Transverse colon (tissue), 4 donors: ENCODE measurements at regions not wholly inside any gene's neighbourhood (a gene's known extent, or its start where the extent isn't known, plus 50 kb on each side); places are given as distances from the start of the nearest gene placed in this dataset.

Source experiments
- DNase-seq: peaks from one replicate; pipeline ENCODE4 v3.0.0-alpha.2; 2019
- H3K27ac ChIP-seq, 4 donors: fragments of 200-600 bp; sonication (generic); 2 replicates each; pipeline ENCODE4 v1.5.1; 2016 to 2018; ENCODE audit warnings: inconsistent platforms in 4 of 4
- H3K27me3 ChIP-seq: fragments of 200-600 bp; sonication (generic); 2 replicates; pipeline ENCODE4 v1.5.1; 2017; ENCODE audit warnings: inconsistent platforms
- H3K36me3 ChIP-seq, 4 donors: fragments of 200-600 bp; sonication (generic); 2 replicates each; pipeline ENCODE4 v1.5.1; 2017 to 2019; ENCODE audit warnings: inconsistent platforms in 4 of 4
- H3K4me1 ChIP-seq, 4 donors: fragments of 200-600 bp; sonication (generic); 2 replicates each; pipeline ENCODE4 v1.5.1; 2017 to 2020; ENCODE audit warnings: inconsistent platforms in 4 of 4
- H3K4me3 ChIP-seq, 4 donors: fragments of 200-600 bp; sonication (generic); 1 replicate in 1 of 4; 2 replicates in 3 of 4; pipeline versions ENCODE4 v1.5.1 to v1.6.1; 2017 to 2019; ENCODE audit warnings: inconsistent platforms in 4 of 4
- H3K9me3 ChIP-seq, 2 donors: fragments of 200-600 bp; sonication (generic); 2 replicates each; pipeline ENCODE4 v1.5.1; 2017 to 2019; ENCODE audit warnings: inconsistent platforms in 2 of 2
- CTCF ChIP-seq, 5 experiments: fragments of 200-600 bp in 3 of 5; fragments of 450-650 bp in 2 of 5; sonication (generic) in 3 of 5; IDR thresholded peaks; 1 replicate in 2 of 5; 2 replicates in 3 of 5; pipeline ENCODE4 v1.5.1; 2016 to 2017; ENCODE audit warnings: antibody characterized with exemption in 5 of 5, inconsistent platforms in 3 of 5, mild to moderate bottlenecking in 2 of 5, moderate library complexity in 1 of 5
- EP300 ChIP-seq: sonication (generic); formaldehyde crosslinking; IDR thresholded peaks from one replicate; pipeline ENCODE4 v1.6.1; 2017; ENCODE audit warnings: antibody characterized with exemption, low read depth
- POLR2A ChIP-seq: fragments of 450-650 bp; IDR thresholded peaks from one replicate; pipeline ENCODE4 v1.6.1; 2016; ENCODE audit warnings: antibody characterized with exemption, mild to moderate bottlenecking, moderate library complexity
- POLR2AphosphoS5 ChIP-seq, 3 donors: sonication (generic); formaldehyde crosslinking; IDR thresholded peaks; one replicate each; pipeline ENCODE4 v1.6.1; 2016; ENCODE audit warnings: antibody characterized with exemption in 3 of 3
- WGBS, 2 donors: methylation state at CpG; one replicate each; pipeline ENCODE4 v1.1.5; 2018; ENCODE audit warnings: low coverage in 1 of 2; 5-methylcytosine and 5-hydroxymethylcytosine counted together
- in situ Hi-C, 4 donors: fragments of 200-750 bp; cut with MboI; loops; one replicate each; pipeline versions ENCODE4 v1.15.0 to v1.15.1; 2017; ENCODE audit warnings: low sequenced_read_pairs in 3 of 4, low pct_ligation_motif_present in 1 of 4, low pct_unique_long_range_greater_than_20kb in 1 of 4
- intact Hi-C: fragments of 100-400 bp; cut with DNase I; formaldehyde crosslinking; loops from one replicate; pipeline ENCODE4 v1.15.1; 2023; ENCODE audit warnings: low total_unique reads

- H3K36me3 ChIP-seq, result no peaks in the 10 kb centered on the region
- H3K9me3 ChIP-seq, result no peaks in the 10 kb centered on the region
- DNase-seq, result no peak
- in situ Hi-C loops, result no loop called here
- H3K4me1 ChIP-seq, result no peaks in the 10 kb centered on the region
- intact Hi-C loops, result no loop called here
- H3K27ac ChIP-seq, result no peak overlapping the region
- WGBS, 2 donors, result 82 to 83% methylated on average over 4 to 5 of the region's 5 CpGs
- H3K4me3 ChIP-seq, result no peak overlapping the region
- no peaks in the 10 kb centered on the region for H3K27me3 ChIP-seq
- TF ChIP-seq POLR2AphosphoS5 (IDR thresholded peaks at IDR 0.05) (no peak), POLR2A (no peak), CTCF (IDR thresholded peaks at IDR 0.05) (no peak), EP300 (no peak)
These were observed 236.3 kb upstream of the IGFBP3 start for GRCh38 chr7:46157404-46157803.

GRCh38 chr7:46156853-46157252 lies 235.8 kb upstream of the IGFBP3 start:
- Histone ChIP-seq H3K27ac (no peak overlapping the region), H3K36me3 (no peaks in the 10 kb centered on the region), H3K4me3 (no peak overlapping the region), H3K27me3 (no peaks in the 10 kb centered on the region), H3K9me3 (no peaks in the 10 kb centered on the region), H3K4me1 (no peaks in the 10 kb centered on the region)
- TF ChIP-seq CTCF (IDR thresholded peaks at IDR 0.05) (no peak), EP300 (no peak), POLR2AphosphoS5 (IDR thresholded peaks at IDR 0.05) (no peak), POLR2A (no peak)
- no peak for DNase-seq
- intact Hi-C loops, result no loop called here
- 44 to 77% methylated on average over 2 of the region's 2 CpGs for WGBS, 2 donors
- in situ Hi-C loops, result no loop called here

GRCh38 chr7:46156086-46156485 lies 235.0 kb upstream of the IGFBP3 start:
- in situ Hi-C loops, result no loop called here
- TF ChIP-seq POLR2AphosphoS5 (IDR thresholded peaks at IDR 0.05), result no peak
- TF ChIP-seq CTCF (IDR thresholded peaks at IDR 0.05), result no peak
- no peak for TF ChIP-seq POLR2A
- no peak for TF ChIP-seq EP300
- intact Hi-C loops, result no loop called here

GRCh38 chr7:46155367-46155766 lies 234.3 kb upstream of the IGFBP3 start:
- H3K27ac ChIP-seq, result no peak overlapping the region
- no peaks in the 10 kb centered on the region for H3K4me1 ChIP-seq
- H3K36me3 ChIP-seq, result no peaks in the 10 kb centered on the region
- in situ Hi-C loops (no loop called here), intact Hi-C loops (no loop called here)
- TF ChIP-seq EP300, result no peak
- no peak for TF ChIP-seq CTCF (IDR thresholded peaks at IDR 0.05)
- no peak for TF ChIP-seq POLR2AphosphoS5 (IDR thresholded peaks at IDR 0.05)
- TF ChIP-seq POLR2A, result no peak
- no peak for DNase-seq
- H3K4me3 ChIP-seq, result no peak overlapping the region
- no peaks in the 10 kb centered on the region for H3K9me3 ChIP-seq
- H3K27me3 ChIP-seq, result no peaks in the 10 kb centered on the region
- WGBS, 2 donors, result 0 to 78% methylated on average over 1 to 4 of the region's 4 CpGs

More at GRCh38 chr7:46156086-46156485, 235.0 kb upstream of the IGFBP3 start:
- H3K27me3 ChIP-seq, result no peaks in the 10 kb centered on the region
- H3K27ac ChIP-seq, result no peak overlapping the region
- WGBS, 2 donors, result 53 to 66% methylated on average over 3 of the region's 3 CpGs
- no peak overlapping the region for H3K4me3 ChIP-seq
- no peak for DNase-seq
- no peaks in the 10 kb centered on the region for H3K4me1 ChIP-seq
- H3K9me3 ChIP-seq, result no peaks in the 10 kb centered on the region
- H3K36me3 ChIP-seq, result no peaks in the 10 kb centered on the region
